HG03457 (cell line): ENCODE measurements at regions not wholly inside any gene's neighbourhood (a gene's known extent, or its start where the extent isn't known, plus 50 kb on each side); places are given as distances from the start of the nearest gene placed in this dataset.

Experiments used
- ATAC-seq: cut with Tn5 transposase; IDR thresholded peaks from one replicate; pipeline ENCODE4 v1.9.1; 2021; ENCODE audit warnings: moderate number of reproducible peaks; ENCODE audit not compliant: unreplicated experiment

DNA sequence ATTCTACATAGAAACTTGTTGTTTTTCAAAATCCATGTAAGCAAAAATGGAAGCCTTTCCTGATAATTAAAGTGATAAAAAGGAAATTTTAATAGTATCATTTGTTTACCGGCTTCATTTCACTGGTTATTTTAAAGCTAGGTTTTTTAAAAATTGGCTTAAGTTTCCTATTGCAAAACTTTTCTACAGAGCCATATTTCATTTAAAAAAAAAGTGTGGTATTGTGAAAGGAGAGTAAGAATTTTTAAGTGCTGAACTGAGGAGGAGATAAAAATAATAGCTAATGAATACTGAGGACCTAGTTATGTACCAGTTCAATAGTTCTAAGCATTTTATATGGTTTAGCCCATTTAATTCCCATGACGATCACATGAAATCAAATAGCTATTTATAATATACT lies 172.2 kb upstream of the COL1A2 start:
- ATAC-seq = no peak

DNA sequence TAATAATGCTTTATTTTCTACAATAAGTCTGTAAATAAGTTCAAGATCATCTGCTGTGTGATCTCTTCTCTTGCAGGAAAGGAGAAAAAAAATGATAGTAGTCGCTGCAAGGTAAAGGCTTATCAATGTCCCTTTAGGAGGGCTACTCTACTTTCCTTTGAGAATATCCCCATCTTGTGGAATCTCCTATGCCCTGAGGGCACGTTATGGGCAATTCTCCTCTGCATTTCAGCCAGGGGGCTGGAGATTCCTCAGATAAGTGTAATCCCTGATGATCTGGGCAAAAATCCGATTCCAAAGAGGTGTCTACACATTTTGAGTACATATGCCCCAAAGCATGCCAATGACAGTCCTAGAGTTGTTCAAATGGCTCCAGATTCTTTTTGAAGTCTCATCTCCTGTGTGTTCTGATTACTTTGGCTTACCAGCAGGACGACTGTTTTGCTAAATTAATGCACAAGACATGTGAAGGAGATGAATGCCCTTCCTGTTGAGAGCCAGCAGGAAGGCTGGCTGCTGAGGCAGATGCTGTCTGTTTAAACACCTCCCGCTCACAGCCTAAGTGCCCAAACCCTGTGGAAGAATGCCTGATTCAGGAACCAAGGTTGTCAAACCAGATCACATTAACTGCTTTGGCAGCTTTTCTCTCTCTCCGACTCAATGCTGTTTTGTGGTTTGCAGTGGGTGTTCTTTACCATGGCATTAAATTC lies 171.2 kb upstream of the COL1A2 start:
- no peak for ATAC-seq

DNA sequence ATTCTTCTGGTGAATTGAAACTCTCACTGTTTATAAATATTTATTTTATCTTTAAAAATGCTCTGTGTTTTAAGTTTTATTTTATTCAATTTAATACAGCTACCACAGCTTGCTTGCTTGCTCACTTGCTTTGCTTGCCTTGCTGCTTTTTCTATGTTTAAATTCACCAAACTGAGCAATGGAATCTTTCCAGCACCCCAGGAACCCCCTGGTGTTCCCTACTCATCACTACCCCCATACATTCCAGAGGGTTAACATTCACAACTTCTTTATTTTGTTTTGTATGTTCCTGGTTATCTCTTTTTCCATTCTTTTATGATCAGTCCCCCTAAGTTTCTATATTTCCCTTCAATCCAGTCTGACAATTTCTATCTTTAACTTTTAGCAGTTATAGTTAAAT lies 166.5 kb upstream of the COL1A2 start:
- ATAC-seq = no peak

DNA sequence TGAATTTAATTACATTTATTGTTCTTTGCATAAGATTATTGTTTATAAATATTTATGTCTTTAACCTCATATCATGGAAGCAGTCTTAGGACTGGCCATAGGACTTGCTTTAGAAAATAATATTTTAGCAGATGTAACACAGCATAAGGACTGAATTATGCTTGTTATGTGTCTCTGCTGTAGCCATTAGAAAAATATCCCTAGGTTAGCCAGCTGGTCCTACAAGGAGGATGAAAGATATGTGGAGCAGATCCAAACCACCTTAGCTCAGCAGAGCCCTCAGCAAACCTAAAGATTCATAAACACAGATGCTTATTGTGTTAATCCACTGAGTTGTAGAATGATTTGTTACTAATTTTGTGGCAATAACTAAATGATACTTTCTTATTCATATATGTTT lies 166.0 kb upstream of the COL1A2 start:
- ATAC-seq = no peak

DNA sequence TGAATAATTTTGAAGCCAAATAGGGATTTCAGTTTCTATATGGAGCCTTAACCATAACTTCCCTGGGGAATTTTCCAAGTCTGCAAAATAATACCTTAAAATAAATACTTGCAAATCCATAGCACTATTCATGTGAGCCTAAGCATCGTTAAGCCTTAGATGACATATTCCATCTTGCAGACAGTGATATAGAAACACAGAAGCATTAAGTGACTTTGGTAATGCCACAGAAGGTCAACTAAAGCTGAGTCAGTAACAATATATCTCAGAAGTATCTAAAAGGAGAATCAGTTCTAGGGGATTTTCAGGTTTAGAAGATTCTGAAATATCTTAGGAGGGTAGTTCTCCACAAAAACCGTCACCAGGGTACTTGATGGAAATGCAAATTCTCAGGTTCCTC lies 163.4 kb upstream of the COL1A2 start:
- ATAC-seq = no peak

DNA sequence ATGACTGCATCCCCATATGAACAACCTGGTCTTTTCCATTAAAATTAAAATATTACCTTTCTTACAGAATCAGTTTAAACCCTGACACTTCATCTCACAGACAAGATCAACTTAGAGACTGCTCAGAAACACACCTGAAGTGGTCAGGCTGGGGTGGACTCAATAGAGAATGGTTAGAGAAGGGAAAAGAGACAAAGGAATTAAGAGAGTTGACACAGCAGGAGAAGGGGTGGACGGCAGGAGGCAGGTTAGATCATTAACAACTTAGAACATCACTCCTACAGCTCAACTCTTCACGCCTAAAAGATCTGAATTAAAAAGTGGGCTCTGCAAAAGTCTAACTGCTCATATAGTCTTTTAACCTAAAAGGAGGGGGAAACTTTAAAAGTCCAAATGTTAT lies 157.7 kb upstream of the COL1A2 start:
- ATAC-seq = no peak

DNA sequence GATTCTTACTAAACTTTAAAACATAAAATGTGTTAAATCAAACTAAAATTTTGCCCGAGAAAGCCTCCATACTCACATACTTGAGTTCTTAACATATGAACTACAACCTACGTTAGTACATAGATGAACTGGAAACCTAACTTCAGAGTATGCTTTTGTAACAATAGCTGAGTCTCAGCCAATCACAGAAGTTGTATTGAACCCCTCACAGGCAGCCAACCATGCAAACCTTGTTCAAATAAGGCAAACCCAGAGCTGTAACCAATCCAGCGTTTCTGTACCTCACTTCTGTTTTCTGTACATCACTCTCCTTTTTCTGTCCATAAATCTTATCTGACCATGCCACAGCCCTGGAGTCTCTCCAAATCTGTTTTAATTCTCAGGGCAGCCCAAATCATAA lies 157.3 kb upstream of the COL1A2 start:
- no peak for ATAC-seq

DNA sequence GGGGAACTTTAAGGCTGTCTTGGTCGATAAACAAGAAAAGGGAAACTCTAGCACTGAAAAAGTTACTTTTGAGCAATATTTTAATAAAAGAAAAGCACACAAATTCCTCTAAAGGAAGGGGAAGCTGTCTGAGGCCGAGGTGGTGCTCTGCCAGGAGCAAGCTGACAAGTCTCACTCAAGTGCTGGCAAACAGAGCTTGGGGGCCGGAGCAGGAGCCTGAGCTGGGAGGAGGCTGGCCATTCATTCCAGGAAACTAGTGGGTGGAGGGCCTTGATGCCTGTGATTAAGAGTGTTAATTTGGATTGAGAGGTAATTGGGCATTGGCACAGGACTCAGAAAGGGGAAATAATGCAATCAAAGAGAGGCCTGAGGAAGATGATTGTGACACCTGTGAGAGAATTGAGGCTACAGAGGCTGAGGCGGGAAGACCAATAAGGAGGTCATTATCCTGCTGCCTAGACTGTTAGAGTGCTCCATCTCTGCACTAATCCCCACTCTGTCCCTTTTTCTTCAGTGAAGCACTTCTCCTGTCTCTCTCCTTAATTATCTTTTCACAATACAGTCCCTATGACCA lies 154.9 kb upstream of the COL1A2 start:
- ATAC-seq = no peak

DNA sequence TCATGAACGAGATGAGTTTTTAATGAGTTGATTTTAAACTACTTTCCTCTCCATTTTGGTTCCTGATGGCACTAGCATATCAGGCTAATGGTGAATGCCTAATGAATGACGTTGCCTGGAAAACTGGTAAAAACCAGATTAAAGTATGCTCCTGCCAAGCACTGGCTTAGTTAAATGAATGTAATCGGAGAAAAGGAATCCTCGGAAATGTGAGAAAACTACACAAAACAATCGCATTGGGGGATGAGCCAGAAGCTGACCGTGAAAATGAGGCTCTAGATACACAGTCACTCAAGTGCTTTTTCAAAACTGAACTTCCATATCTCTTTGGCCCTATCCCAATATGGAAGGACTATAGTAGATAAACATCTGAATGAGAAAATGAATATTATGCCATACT lies 153.8 kb upstream of the COL1A2 start:
- no peak for ATAC-seq

DNA sequence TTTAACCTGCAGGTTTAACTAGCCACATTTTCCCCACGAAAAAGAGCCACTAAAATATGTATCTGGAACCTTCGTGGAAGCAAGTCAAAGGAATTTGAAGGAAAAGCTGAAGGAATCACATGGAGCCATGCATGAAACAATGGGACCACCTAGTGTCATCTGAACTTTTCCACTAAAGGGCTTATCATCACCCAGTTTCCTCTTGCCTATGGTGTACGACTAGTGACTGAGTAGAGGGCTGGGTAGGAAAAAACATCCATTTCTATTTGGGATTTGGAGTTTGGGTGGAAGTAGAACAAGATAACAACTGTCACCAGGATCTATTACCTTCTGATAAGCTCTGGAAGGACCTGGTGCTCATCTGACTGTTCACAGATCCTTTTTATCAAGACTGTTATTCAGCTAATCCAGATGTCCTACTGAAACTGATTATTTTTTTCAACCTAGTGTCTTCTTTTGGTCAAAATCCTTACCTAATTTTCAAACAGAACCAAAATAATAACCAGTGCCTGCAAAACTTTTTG lies 153.2 kb upstream of the COL1A2 start:
- no peak for ATAC-seq

DNA sequence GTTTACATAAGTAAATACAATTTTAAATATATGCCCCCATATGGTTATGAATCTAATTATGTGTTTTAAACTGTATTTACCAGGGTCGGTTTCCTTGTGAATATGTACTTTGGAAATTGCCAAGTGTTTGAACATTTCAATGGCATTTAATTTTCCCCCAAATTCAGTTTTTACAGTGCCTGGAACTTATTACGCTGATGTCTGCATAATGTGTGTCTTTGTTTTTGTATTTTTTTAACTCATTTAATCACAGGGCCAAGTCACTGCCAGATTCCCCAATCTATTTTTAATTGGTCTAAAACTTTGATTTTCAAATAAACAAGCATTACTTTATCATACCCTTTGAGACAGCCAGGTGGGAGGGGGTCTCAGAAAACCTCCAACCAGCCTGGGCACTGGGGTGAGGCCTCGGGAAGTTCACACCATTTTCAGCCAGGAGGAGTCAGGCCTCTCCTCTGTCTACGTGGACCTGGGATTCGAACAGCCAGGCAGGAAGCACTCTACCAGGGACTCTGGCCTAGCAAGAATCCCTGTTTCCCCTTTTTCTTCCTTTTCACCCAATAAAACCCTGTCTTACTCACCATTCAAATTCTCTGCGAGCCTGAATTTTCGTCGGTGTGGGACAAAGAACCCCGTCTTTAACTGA lies 151.5 kb upstream of the COL1A2 start:
- no peak for ATAC-seq

DNA sequence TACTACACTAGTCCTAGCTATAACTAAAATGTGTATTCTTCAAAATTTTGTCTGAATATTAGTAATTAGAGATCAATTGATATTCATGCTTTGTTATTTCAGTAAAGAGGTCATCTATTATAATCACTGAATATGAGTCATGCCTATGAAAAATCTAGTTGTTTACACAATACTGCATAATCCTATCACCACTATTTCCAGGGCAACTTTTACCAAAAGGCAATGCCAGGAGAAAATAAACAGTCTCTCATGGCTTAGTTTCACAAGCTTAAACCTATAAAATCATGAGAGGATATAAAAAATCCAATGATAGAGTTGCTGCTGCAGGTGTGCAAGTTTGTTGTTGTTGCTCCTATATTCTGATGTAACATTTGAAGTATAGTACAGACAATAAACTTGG lies 149.9 kb upstream of the COL1A2 start:
- no peak for ATAC-seq

DNA sequence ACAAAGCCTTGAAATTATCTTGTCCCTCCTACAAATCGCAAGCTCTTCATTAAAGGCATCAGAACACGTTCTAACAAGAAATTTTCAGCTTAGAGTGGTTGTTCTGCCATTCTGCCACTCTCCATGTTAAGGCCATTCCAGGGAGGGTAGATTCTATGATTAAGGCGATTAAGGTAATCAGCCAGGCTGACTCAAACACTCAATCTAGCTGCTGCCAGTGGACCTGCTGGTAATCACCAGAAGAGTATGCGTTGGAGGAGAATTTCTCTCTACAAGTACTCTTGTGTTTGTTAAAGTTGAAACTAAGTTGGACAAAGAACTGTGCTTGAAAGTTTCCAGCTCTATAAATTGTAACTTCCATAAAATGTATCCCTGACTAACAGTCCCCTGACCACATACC lies 149.2 kb upstream of the COL1A2 start:
- ATAC-seq = no peak

DNA sequence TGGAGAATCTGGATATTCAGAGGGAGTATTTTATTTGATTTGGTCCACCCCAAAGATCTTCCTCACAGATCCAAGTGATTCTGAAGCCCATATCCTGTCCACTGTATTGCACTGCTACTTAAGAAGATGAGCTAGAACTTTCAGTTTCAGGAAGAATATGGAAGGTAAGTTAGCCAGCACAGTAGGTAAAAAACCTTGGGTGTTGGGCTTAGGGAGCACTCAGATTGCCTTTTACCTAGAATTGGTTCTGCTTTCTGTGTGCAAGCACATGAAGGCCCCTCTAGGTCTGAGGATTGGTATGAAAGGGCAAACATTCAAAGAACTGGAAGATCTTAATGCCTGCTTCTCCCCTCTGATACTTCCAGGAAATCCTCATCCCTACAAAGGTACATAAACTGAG lies 146.7 kb upstream of the COL1A2 start:
- ATAC-seq = no peak

DNA sequence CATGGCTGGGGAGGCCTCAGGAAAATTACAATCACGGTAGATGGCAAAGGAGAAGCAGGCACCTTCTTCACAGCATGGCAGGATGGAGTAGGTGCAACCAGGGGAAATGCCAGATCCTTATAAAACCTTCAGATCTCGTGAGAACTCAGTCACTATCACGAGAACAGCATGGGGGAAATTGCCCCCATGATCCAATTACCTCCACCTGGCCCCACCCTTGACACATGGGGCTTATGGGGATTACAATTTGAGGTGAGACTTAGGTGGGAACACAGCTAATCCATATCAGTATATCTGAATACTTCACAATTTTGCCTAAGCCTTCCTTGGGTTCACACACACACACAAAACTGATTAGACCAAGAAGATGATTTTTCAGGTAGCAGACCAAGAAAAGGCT lies 145.1 kb upstream of the COL1A2 start:
- no peak for ATAC-seq

DNA sequence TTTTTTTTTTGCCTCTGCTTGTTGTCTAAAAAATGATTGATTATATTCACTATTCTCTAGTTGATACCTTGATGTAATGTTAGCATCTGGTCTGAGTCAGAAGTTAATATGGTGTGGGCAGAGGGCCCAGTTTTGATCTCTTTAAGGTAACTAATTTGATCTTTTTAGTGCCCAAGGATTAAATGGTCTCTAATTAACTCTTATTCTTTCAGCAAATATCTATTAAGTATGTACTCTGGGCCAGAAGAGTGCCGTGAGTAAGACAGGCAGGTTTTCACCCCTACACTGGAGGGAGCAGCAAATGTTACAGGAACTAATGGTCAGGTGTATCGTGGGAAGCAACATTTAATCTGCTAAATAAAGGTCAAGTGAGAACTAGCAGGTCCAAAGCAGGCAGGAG lies 144.6 kb upstream of the COL1A2 start:
- no peak for ATAC-seq

DNA sequence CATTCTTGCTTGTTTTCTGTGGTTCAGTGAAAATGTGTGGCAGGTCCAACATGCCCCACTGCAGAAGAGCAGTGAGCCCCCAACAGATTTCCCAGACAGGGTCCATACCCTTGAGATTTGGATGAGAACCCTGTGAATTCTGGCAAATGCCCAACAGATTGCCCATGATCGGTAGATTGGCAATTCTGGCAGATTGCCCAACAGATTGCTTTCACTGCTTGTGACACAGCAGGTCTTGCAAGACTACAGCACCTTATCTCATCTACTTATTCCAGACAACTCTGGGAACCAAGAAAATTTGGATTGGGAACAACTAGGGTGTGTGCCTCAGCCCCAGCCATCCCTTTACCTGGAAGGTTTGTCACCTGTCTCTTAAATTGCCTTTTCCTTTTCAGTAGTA lies 143.7 kb upstream of the COL1A2 start:
- ATAC-seq = no peak

DNA sequence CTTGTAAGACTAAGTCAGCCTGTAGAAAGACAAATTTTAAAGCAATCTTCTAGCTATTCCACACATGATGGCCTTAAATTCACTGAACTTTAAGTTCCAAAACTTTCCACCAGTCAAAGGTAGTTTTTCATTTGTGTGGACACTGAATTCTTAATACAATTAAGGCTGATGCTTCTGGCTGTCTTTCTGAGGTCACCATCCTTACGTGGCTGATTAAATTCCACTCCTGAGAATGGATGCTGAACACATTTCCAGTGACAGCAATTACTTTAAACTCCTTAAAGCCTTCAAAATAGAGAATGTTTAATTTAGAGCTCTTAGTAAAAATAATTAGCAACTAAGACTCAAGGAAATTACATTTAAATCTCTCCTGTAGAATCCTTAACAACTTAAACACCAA lies 142.6 kb upstream of the COL1A2 start:
- no peak for ATAC-seq

DNA sequence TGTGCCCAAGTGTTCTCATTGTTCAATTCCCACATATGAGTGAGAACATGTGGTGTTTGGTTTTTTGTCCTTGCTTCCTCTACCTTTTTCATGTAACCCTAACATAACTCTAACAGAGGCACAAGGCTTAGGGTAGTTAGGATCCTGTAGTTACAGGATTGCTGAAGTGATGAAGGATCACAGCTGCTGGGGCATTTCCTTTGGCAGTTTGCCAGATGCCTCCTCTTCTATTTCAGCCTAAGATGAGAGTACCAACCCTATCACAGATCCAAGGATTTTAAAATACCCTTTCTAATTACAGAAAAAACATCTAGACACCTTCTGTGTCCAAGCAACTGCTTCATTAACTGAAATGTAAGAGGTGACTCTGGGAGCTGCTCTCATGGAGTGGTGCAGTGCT lies 141.7 kb upstream of the COL1A2 start:
- ATAC-seq = no peak

DNA sequence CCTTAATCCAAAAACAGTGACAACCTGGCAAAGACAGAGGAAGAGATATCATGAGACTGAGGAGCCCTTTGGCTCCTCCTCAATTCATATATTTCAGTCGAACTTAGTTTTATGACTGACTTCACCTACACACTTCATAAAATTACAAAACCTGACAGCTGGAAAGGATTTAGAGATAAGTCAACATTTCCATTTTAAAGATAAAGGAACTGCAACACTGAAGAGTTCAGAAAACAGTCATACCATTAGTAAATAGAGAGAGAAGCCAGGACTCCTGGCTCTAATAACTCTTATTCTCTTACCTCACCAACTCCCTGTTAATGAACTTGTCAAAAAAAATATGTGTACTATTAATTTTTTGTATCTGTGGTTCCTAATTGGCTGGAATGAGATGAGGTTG lies 141.0 kb upstream of the COL1A2 start:
- no peak for ATAC-seq

DNA sequence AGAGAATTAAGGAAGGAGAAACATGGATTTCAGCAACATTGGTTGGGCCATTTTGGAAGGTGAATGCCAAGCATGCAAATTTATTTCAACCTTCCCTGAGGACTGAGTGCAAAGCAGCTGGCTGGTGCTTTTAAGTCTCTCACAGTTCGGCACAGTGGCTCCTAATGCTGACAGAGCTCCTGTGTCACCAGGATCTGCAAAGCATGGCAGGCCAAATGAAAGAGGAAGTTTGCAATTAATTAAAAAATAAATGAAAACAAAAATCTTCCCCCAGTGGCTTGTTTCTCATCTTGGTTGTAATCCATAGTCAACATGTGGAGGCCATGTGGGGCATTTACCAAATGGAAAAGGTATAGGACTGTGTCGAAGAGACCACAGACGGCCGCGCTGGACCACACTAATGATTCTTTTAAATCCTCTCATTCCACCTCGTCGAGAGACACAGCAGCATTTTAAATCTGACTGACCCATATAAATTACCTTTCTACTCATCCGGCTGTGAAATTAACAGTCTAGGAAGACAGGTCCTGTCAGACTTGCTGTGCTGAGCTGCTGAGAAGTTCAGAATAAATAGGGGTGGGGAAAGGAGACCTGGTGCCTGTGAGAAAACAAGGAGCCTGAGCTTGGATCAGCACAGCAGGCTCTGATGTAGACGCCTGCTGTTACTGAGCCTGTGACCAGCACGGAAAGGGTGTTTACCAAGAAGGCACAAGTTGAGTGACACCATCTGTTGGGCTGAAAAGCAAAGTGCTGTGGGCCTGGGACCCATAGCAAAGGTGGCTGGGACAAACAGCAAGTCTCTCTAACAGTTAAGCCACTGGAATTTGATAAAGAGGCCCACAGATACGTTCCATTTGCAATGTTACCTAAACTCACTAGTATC lies 136.0 kb upstream of the COL1A2 start:
- ATAC-seq = no peak
